Stimulated activated CD4-positive, alpha-beta T cell treated with anti-CD3 and anti-CD28 coated beads, TNF-alpha, amount 100 ng/mL, for 24 hours (primary cell): ENCODE measurements at regions not wholly inside any gene's neighbourhood (a gene's known extent, or its start where the extent isn't known, plus 50 kb on each side); places are given as distances from the start of the nearest gene placed in this dataset.

Experiments used
- DNase-seq, 3 experiments: peaks; one replicate each; pipeline ENCODE4 v3.0.0-alpha.2; 2020; ENCODE audit warnings: low read depth in 3 of 3

GRCh38 chr1:112788054-112788453, 72.9 kb upstream of the PPM1J start:
- no peak for DNase-seq

DNA sequence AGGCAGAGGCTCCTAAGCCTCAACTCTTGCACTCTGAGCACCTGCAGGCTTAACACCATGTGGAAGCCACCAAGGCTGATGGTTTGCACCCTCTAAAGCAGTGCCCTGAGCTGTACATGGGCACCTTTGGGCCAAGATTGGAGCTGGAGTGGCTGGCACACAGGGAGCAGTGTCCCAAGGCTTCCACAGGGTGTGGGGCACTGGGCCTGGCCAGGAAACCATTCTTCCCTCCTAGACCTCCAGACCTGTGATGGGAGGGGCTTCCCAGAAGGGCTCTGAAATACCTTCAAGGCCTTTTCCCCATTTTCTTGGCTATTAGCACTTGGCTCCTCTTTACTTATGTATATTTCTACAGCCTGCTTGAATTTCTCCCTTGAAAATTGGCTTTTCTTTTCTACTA, 67.9 kb upstream of the PPM1J start:
- DNase-seq, result no peak

- no peak for DNase-seq
Observed at GRCh38 chr1:112779665-112780526, 64.8 kb upstream of the PPM1J start.

DNA sequence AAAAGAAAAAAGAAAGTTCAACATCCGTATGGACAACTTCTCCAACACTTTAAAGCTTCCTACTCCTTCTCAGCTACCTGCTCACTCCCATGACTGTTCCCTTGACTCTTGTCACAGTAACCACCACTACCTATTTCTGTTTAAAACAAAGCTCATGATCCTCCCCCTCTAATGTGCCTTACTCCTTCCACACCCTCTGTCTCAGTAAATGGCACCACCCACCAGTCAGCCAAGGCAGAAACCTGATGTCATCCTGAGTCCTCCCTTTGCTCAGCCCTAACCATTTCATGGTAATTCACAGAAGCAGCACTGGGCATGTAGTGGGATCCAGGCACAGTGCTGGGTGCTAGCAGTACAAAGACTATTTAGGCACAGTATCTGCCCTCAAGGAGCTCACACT, 63.0 kb upstream of the PPM1J start:
- DNase-seq, result no peak

- DNase-seq, result no peak
Observed at GRCh38 chr1:112776688-112777087, 61.6 kb upstream of the PPM1J start.

- no peak for DNase-seq
Observed at GRCh38 chr1:112772781-112773180, 57.6 kb upstream of the PPM1J start.

GRCh38 chr1:112770724-112771123, 55.6 kb upstream of the PPM1J start:
- no peak for DNase-seq

DNA sequence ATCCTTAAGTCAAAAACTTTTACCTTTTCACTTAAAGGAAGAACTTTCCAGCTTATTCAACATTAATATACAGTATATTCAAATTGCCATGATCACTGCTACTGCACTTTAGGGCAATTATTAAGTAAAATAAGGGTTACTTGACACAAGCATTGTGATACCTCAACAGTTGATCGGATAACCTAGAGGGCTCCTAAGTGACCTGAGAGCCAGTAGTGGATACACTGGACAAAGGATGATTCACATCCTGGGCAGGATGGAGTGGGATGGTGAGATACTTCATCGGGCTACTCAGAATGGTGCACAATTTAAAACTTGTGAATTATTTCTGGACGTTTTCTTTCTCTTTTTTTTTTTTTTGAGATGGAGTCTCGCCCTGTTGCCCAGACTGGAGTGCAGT, 54.5 kb upstream of the PPM1J start:
- DNase-seq, result no peak

GRCh38 chr1:112767646-112768045, 52.5 kb upstream of the PPM1J start:
- DNase-seq, result no peak
